HCT116 (cell line): ENCODE measurements at regions not wholly inside any gene's neighbourhood (a gene's known extent, or its start where the extent isn't known, plus 50 kb on each side); places are given as distances from the start of the nearest gene placed in this dataset.

ENCODE experiments used
- ATAC-seq: fragments of 200-7000 bp; cut with Tn5 transposase; 2 replicates; pipeline ENCODE4 v1.9.1; 2020; ENCODE audit warnings: mild to moderate bottlenecking, moderate library complexity
- BruUV-seq: library from RNA; stranded (reverse); fragments of 400-500 nt; replicated peaks from 2 replicates; lab custom pipeline; 2021; lab: Mats Ljungman, UMichigan
- CTCF ChIA-PET: fragments of 300-600 bp; sonication (Branson Sonifier 250); formaldehyde crosslinking; loops from one replicate; lab custom pipeline; 2021; ENCODE audit warnings: antibody characterized with exemption; lab: Charles Lee
- POLR2A ChIA-PET: fragments of 300-600, 350-600 bp; sonication (Branson Sonifier 250); formaldehyde crosslinking; loops from one replicate; lab custom pipeline; 2021; ENCODE audit warnings: antibody characterized with exemption; lab: Charles Lee
- RAD21 ChIA-PET, 2 experiments: fragments of 300-600 bp; sonication (Branson Sonifier 250); formaldehyde crosslinking; loops; one replicate each; lab custom pipeline; 2023; ENCODE audit warnings: low total read pairs in 2 of 2; ENCODE audit not compliant: uncharacterized antibody in 2 of 2, unreplicated experiment in 2 of 2, low non-redundant PET in 1 of 2; lab: Charles Lee
- DNase-seq: peaks from one replicate; pipeline ENCODE4 v3.0.0-alpha.2; 2010; ENCODE audit warnings: low read depth, low spot score
- H2AFZ ChIP-seq: fragments of 200-600 bp; shearing (Covaris generic), sonication (generic); 2 replicates; pipeline ENCODE4 v1.6.1; 2017; ENCODE audit warnings: low read depth, mixed run types, mixed read lengths, antibody characterized with exemption, low read length; ENCODE audit not compliant: poor library complexity, severe bottlenecking
- H3K27ac ChIP-seq: 2 replicates; pipeline ENCODE4 v1.5.1; 2012; ENCODE audit warnings: low read depth, low read length
- H3K27me3 ChIP-seq: fragments of 200-600 bp; sonication (generic); 2 replicates; pipeline ENCODE4 v1.6.1; 2016; ENCODE audit warnings: mixed run types, low read length, mixed read lengths; ENCODE audit not compliant: insufficient read depth
- H3K36me3 ChIP-seq, 2 experiments: fragments of 200-500 bp in 1 of 2; fragments of 200-600 bp in 1 of 2; sonication (Bioruptor generic) in 1 of 2; sonication (generic) in 1 of 2; 2 replicates each; pipeline versions ENCODE4 v1.5.1 to v1.6.1; 2014 to 2016; ENCODE audit warnings: low read length in 2 of 2, inconsistent platforms in 1 of 2, mixed read lengths in 1 of 2, mixed run types in 1 of 2; ENCODE audit not compliant: insufficient read depth in 2 of 2, control insufficient read depth in 1 of 2
- H3K4me1 ChIP-seq, 2 experiments: fragments of 200-600 bp in 1 of 2; sonication (generic) in 1 of 2; 2 replicates each; pipeline versions ENCODE4 v1.5.1 to v1.6.1; 2012 to 2017; ENCODE audit warnings: low read length in 2 of 2, inconsistent platforms in 1 of 2, mild to moderate bottlenecking in 1 of 2, mixed read lengths in 1 of 2, mixed run types in 1 of 2, moderate library complexity in 1 of 2; ENCODE audit not compliant: insufficient read depth in 2 of 2, control insufficient read depth in 1 of 2
- H3K4me2 ChIP-seq: fragments of 200-600 bp; sonication (generic); 2 replicates; pipeline ENCODE4 v1.6.1; 2017; ENCODE audit warnings: mixed run types, low read length, mixed read lengths
- H3K4me3 ChIP-seq, 2 experiments: fragments of 200-600 bp in 1 of 2; sonication (generic) in 1 of 2; replicated peaks in 1 of 2; 2 replicates each; pipeline ENCODE4 v1.5.1; 2011 to 2016; ENCODE audit warnings: low read length in 2 of 2, control low read depth in 1 of 2, low read depth in 1 of 2, mild to moderate bottlenecking in 1 of 2, mixed read lengths in 1 of 2, mixed run types in 1 of 2
- H3K79me2 ChIP-seq: fragments of 200-600 bp; sonication (generic); 2 replicates; pipeline ENCODE4 v1.6.1; 2017; ENCODE audit warnings: mild to moderate bottlenecking, mixed run types, low read length, moderate library complexity, mixed read lengths; ENCODE audit not compliant: insufficient read depth
- H3K9ac ChIP-seq: fragments of 200-600 bp; sonication (generic); 2 replicates; pipeline ENCODE4 v1.6.1; 2016; ENCODE audit warnings: low read length, mixed read lengths
- H3K9me2 ChIP-seq: fragments of 200-600 bp; sonication (generic), shearing (Covaris generic); 2 replicates; pipeline ENCODE4 v1.6.1; 2017; ENCODE audit warnings: mixed run types, mild to moderate bottlenecking, moderate library complexity; ENCODE audit not compliant: insufficient read depth
- H3K9me3 ChIP-seq, 2 experiments: fragments of 200-500 bp in 1 of 2; fragments of 200-600 bp in 1 of 2; sonication (Bioruptor generic) in 1 of 2; sonication (generic) in 1 of 2; 2 replicates each; pipeline ENCODE4 v1.6.1; 2014 to 2017; ENCODE audit warnings: low read length in 2 of 2, mixed read lengths in 2 of 2, inconsistent platforms in 1 of 2, low read depth in 1 of 2, mild to moderate bottlenecking in 1 of 2, mixed run types in 1 of 2, moderate library complexity in 1 of 2; ENCODE audit not compliant: control insufficient read depth in 1 of 2, insufficient read depth in 1 of 2
- H4K20me1 ChIP-seq: fragments of 200-600 bp; sonication (generic), shearing (Covaris generic); 2 replicates; pipeline ENCODE4 v1.6.1; 2017; ENCODE audit warnings: mixed run types, mild to moderate bottlenecking, moderate library complexity; ENCODE audit not compliant: insufficient read depth
- ATF3 ChIP-seq: IDR thresholded peaks from 2 replicates; pipeline ENCODE4 v1.6.1; 2012
- CBX3 ChIP-seq: IDR thresholded peaks from 2 replicates; pipeline ENCODE4 v1.6.1; 2012; ENCODE audit warnings: low read depth
- CEBPB ChIP-seq: IDR thresholded peaks from 2 replicates; pipeline ENCODE4 v1.6.1; 2012; ENCODE audit warnings: low read depth
- ELF1 ChIP-seq: IDR thresholded peaks from 2 replicates; pipeline ENCODE4 v1.6.1; 2012; ENCODE audit warnings: low read depth, borderline replicate concordance
- EZH2phosphoT487 ChIP-seq: fragments of 200-600 bp; IDR thresholded peaks from 2 replicates; pipeline ENCODE4 v1.6.1; 2018; ENCODE audit warnings: antibody characterized with exemption, borderline replicate concordance
- JUND ChIP-seq: IDR thresholded peaks from 2 replicates; pipeline ENCODE4 v1.6.1; 2012
- POLR2AphosphoS5 ChIP-seq: IDR thresholded peaks from 2 replicates; pipeline ENCODE4 v1.6.1; 2011; ENCODE audit warnings: mild to moderate bottlenecking, low read depth, low read length, moderate library complexity
- RAD21 ChIP-seq: IDR thresholded peaks from 2 replicates; pipeline ENCODE4 v1.6.1; 2012; ENCODE audit warnings: low read depth, mild to moderate bottlenecking
- SIN3A ChIP-seq: IDR thresholded peaks from 2 replicates; pipeline ENCODE4 v1.6.1; 2012; ENCODE audit warnings: low read depth
- TCF7L2 ChIP-seq: IDR thresholded peaks from 2 replicates; pipeline ENCODE4 v1.7.0; 2011; ENCODE audit warnings: borderline replicate concordance, inconsistent platforms; ENCODE audit not compliant: insufficient read depth, insufficient read length; ENCODE audit errors: extremely low read depth
- YY1 ChIP-seq: IDR thresholded peaks from 2 replicates; pipeline ENCODE4 v1.6.1; 2011; ENCODE audit warnings: low read length, low read depth, moderate library complexity, mild to moderate bottlenecking; ENCODE audit not compliant: insufficient replicate concordance; ENCODE audit errors: extremely low read depth
- ZBTB33 ChIP-seq: IDR thresholded peaks from 2 replicates; pipeline ENCODE4 v1.6.1; 2011; ENCODE audit warnings: mild to moderate bottlenecking, low read length, moderate library complexity; ENCODE audit not compliant: insufficient replicate concordance; ENCODE audit errors: extremely low read depth
- ZFX ChIP-seq: fragments of 450-650 bp; IDR thresholded peaks from 2 replicates; pipeline ENCODE4 v1.6.1; 2017
- ZNF274 ChIP-seq: fragments of 200-500 bp; sonication (Bioruptor generic); IDR thresholded peaks from 2 replicates; pipeline ENCODE4 v1.6.1; 2014; ENCODE audit warnings: mild to moderate bottlenecking, low read depth, low read length, inconsistent platforms
- intact Hi-C: fragments of 100-400 bp; cut with micrococcal nuclease; formaldehyde crosslinking; loops from 2 replicates; pipeline ENCODE4 v1.10.0; 2022

- Histone ChIP-seq H3K27me3 (no peaks in the 10 kb centered on the region), H3K79me2 (no peaks in the 10 kb centered on the region), H3K36me3 (no peaks in the 10 kb centered on the region), H3K4me2 (no peak overlapping the region), H2AFZ (no peak overlapping the region)
- RAD21 ChIA-PET = no interaction called here
- ATAC-seq = no peak
- TF ChIP-seq CBX3 = no peak
- no peak for TF ChIP-seq JUND
- no peak for TF ChIP-seq ZFX
- no peak for TF ChIP-seq SIN3A
- TF ChIP-seq RAD21 = no peak
- TF ChIP-seq ZBTB33 = no peak
- no peak for TF ChIP-seq POLR2AphosphoS5
- no peak for TF ChIP-seq ELF1
- TF ChIP-seq TCF7L2 = no peak
- TF ChIP-seq CEBPB = no peak
- no peak for TF ChIP-seq ATF3
- TF ChIP-seq ZNF274 = no peak
- no peak for TF ChIP-seq EZH2phosphoT487
- TF ChIP-seq YY1 = no peak
- TF ChIP-seq, all 23 proteins: peak for 0
- Histone ChIP-seq H3K9me3 (peaks cover 0 to 14% of the 10 kb centered on the region in 2 experiments; a peak in 2 of 4 replicates), H4K20me1 (no peaks in the 10 kb centered on the region), H3K4me1 (peaks cover 0 to under 1% of the 10 kb centered on the region in 2 experiments; a peak in 1 of 4 replicates), H3K9me2 (no peaks in the 10 kb centered on the region), H3K9ac (no peak overlapping the region), H3K27ac (no peak overlapping the region), H3K4me3 (no peak overlapping the region)
- ChIA-PET POLR2A (no interaction called here), CTCF (no interaction called here)
- no TSS peak for BruUV-seq
- DNase-seq = no peak
- intact Hi-C loops = no loop called here
These were observed 141.6 kb upstream of the GDF10 start for GRCh38 chr10:47158116-47159071.
